SH-SY5Y (cell line): ENCODE measurements at regions not wholly inside any gene's neighbourhood (a gene's known extent, or its start where the extent isn't known, plus 50 kb on each side); places are given as distances from the start of the nearest gene placed in this dataset.

ENCODE experiments used
- GATA2 ChIP-seq: IDR thresholded peaks from 2 replicates; pipeline ENCODE4 v1.6.1; 2011; ENCODE audit warnings: mild to moderate bottlenecking, low read depth, low read length
- GATA3 ChIP-seq: IDR thresholded peaks from 2 replicates; pipeline ENCODE4 v1.6.1; 2011; ENCODE audit warnings: low read depth, mild to moderate bottlenecking, low read length, moderate library complexity

DNA sequence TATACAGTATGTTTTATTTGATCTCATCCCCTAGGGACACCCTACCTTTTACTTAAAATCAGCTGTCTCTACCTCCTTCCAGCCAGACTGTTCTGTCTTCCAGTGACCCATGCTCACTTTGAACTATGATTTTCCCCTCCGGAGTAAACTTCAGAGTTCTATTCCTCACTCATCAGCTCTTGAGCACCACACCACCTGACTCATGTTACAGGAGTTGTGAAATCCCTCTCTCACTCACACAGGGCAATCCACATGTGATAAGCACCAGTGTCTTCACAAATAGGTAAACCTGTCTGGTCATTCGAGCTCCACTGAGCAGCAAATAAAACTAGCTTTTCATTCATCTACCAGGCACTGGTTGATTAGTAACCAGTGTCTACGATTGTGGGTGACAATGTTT is 177.3 kb upstream of the BMP4 start:
- TF ChIP-seq GATA2 (no peak), GATA3 (no peak)

DNA sequence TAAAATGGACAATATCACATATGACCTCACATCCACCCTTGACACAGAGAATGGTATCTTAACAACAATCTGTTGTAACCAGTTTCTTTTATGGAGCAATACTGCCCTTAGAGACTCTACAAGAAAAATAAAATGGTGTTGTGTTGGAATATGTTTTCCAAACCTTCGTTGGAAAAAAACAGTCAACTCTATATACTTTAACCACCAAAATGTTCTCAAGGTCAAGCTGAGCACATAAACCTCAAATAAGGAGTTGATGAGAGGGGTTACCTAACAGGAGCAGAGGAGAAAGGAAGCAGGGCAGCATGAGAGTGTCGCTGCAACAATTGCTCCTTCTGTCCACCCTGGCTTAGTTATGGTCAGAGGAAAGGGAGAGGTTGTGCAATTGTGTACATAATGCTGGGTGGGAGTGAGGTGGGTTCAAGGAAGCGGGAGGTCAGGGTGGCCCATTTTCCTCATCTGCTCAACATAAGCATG is 179.2 kb upstream of the BMP4 start:
- no peak for TF ChIP-seq GATA2
- TF ChIP-seq GATA3: no peak

DNA sequence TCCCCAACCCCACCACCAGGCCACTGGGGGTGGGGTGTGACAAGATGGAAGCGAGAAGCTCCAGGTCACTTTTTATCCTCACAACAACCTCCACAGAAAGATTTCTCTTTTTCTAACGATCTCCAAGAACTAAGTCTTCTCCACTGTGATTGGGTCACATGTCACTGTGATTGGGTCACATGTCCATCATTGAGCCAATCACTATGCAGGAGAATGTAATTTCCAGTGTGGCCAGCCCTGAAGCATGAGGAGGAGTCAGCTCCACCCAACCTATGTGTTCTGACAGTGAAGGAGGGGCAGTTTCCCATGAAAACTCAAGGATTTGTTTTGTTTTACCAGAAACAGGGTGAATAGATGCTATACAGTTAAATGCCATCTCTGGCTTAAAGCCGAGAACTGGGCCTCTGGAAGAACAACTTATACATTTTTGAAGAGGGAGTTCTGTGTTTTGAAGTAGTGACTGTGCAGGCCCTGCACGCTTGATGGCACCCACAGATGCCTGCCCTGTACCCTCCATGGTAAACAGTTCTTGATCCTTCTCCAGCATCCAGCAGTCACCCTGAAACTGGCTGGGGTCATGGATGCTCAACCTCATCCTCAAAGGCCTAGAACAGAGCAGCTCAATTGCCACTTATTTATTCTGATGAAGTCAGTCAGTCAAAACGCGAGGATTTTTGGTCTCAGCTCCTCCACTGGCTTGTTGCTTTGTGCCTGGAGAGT is 180.4 kb upstream of the BMP4 start:
- no peak for TF ChIP-seq GATA3
- no peak for TF ChIP-seq GATA2

DNA sequence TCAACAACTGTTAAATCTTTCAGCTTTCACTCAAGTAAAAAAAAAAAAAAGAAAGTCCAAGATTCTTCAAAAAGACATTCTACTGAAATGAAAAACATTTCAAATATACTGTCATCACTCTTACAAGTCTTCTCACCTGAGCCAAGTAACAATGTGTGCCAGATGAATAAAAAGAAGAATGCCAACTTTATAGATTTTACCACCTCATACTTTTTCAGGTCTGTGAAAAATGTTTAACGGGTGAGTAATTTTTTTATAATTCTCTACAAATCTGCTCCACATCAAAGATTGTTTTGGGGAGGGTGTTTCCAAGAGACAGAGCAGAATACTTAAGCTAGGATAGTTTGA is 181.0 kb upstream of the BMP4 start:
- TF ChIP-seq GATA3 (no peak), GATA2 (no peak)

DNA sequence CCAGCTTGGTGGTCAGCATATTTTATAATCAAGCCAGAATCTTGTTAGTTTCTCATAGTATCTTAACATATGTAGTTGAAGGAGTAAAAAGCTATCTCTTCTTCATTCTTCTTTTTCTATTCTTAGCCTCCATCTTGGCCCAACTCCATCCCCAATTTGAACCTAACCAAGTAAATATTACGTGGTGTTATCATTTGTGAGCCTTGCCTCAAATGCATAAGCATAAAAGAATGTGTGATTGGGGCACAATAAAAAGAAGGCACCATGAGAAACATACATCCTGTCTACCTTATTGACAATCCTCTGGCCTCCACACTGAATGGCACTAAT is 181.4 kb upstream of the BMP4 start:
- TF ChIP-seq GATA3 (no peak), GATA2 (no peak)

DNA sequence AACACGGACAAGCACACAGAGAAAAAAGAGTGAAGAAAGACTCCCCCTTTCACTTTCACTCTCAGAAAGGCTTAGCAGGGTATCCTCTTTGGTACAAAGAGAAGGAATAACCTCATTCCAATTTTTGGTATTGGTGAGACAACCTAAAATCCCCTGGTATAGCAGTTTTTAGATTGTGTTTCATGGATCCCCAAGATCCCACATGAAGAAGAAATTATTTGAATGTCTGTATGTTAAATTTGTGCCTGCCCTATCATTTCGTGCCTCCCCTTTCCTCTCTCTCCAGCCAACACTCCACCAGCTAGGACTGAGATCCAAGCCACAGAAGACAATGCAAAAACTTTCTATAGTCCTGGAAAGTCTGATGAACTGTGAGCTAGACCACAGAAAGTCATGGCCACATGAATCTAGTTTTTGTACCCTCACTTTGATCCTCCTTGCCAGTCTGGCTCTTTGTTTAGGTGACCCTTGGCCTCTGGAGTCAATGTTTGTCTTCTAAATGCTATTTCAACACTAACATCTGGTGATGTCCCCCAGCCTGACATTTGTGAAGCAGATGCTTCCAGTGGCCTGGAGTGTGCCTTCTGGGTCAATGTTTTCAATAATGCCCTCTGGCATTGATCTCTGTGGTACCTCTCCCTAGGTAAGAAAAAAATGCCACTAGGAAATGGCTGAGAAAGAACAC is 181.9 kb upstream of the BMP4 start:
- no peak for TF ChIP-seq GATA3
- TF ChIP-seq GATA2: no peak

DNA sequence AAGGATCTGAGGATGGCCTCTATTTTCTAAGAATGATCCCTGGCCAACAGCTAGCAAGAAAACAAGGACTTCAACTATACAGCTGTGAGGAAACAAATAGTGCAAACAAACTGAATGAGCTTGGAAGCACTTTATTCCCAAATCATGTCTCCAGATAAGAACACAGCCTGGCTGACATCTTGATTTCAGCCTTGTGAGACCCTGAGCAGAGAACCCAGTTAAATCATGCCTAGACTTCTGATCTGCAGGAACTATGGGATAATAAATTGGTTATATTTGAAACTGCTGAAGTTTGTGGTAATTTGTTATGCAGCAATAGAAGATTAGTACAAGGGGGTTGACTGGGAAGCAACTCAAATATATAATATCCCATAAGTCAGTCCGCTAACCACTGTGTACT is 183.9 kb upstream of the BMP4 start:
- TF ChIP-seq GATA2: no peak
- no peak for TF ChIP-seq GATA3

DNA sequence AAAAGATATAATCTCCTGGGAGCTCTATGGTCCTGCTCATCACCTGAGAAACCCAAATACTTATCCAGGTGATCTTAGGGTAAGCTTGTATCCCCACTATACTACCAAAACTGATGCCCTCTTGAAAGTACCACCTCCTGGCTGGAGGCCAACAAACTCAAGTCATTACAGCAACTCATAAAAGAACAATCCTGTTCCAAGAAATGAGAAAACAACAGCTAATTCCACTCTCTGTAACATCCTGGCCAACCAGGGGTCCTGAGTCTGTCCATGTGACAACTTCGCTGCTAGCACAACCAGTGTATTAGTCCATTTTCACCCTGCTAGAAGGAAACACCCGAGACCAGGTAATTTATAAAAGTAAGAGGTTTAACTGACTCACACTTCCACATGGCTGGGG is 190.0 kb upstream of the BMP4 start:
- TF ChIP-seq GATA3: no peak
- TF ChIP-seq GATA2: no peak

DNA sequence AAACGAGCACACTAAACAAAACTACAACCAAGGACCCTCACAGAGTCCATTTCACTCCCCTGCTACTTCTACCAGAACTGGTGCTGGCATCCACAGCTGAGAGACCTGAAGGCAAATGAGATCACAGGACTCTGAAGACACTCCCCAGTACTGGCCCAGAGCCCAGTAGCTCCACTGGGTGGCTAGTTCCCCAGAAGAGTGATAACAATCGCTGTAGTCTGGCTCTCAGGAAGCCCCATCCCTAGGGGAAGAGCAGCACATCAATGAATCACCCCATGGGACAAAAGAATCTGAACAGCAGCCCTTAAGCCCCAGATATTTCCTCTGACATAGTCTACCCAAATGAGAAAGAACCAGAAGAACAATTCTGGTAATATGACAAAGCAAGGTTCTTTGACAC is 190.7 kb upstream of the BMP4 start:
- TF ChIP-seq GATA3: no peak
- no peak for TF ChIP-seq GATA2

DNA sequence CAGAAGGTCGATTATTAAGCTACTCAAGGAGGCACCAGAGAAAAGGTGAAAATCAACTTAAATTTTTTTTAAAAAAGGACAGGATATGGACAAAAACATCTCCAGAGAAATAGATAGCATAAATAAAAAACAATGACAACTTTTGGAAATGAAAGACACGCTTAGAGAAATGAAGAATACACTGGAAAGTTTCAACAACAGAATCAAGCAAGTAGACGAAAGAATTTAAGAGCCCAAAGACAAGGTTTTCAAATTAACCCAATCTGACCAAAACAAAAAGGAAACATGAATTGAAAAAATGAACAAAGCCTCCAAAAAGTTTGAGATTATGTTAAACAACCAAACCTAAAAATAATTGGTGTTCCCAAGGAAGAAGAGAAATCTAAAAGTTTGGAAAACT is 191.1 kb upstream of the BMP4 start:
- TF ChIP-seq GATA3 (no peak), GATA2 (no peak)

DNA sequence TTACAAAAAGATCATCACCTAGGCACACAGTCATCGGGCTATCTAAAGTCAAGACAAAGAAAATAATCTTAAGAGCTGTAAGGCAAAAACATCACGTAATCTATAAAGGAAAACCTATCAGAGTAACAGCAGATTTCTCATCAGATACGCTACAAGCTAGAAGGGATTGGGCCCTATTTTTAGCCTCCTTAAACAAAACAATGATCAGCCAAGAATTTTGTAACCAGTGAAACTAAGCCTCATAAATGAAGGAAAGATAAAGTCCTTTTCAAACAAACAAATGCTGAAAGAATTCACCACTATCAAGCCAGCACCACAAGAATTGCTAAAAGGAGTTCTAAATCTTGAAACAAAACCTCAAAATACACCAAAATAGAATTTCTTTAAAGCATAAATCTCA is 191.6 kb upstream of the BMP4 start:
- TF ChIP-seq GATA2: no peak
- no peak for TF ChIP-seq GATA3

DNA sequence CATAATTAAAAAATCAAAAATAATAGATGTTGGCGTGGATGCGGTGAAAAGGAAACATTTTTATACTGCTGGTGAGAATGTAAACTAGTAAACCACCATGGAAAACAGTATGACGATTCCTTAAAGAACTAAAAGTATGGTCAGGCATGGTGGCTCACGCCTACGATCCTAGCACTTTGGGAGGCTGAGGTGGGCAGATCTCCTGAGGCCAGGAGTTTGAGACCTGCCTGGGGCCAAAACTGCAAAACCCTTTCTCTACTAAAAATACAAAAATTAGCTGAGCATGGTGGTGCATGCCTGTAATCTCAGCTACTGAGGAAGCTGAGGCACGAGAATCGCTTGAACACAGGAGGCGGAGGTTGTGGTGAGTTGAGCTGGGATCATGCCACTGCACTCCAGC is 195.7 kb upstream of the BMP4 start:
- no peak for TF ChIP-seq GATA2
- no peak for TF ChIP-seq GATA3

DNA sequence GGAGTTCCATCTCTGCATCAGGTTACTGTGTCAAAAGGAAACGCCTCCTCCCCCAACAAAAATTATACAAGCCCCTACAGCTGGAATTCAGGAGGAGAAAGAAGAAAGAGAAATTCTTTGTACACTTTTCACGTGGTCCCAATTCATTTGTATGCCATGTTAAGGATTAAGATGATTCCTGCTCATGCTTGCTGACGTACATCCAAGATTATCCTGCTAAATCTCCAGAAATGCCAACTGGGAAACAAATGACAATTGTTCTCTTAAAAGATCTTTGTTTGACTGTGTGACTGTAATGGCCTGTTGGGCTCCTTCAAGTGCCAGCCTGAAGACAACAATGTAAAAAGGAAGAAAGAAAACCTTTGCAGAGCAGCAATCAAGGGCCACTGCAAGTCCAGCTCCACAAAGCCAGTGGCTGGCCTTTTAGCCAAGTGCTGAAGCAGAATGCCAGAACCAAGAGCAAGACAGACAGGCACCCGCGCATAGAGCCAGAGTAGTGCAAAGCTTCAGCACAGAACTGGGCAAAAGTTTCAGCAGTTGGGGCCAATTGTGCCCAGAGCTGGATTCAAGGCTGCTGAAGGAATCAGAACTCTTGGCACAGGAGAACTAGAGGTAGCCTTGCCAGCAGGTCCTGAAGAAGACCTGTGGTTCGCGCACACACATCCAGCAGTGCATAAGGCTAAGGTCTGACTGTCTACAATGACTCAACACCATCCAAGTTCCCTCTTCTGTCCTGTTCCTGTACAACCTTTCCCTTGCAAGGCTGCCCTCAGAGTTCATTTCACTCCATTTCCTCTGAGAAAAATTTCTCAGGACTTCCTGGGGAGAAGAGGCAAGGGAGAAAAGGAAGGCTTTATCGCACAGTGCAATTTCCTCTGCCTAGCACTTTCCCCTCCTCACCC is 209.7 kb upstream of the BMP4 start:
- no peak for TF ChIP-seq GATA3
- TF ChIP-seq GATA2: no peak

DNA sequence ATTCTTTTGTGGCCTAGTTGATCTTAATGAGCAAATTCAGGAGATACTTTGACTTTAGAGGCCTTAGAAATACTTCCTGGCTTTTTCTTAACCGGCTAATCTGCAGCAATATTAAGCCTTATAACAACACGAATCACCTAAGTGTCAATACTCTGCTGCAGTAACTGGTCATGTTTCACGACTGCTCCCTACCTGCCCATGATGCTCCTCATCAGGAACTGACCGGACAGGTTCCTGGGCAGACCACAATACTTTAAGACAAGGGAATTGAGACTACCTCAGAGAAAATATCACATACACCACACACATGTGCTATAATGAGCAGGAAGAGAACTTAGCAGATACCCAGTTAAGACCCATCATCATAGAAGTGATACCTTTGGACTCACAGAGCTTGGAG is 211.9 kb upstream of the BMP4 start:
- TF ChIP-seq GATA2 (no peak), GATA3 (no peak)
